Astrocyte of the cerebellum (primary cell): ENCODE measurements at regions not wholly inside any gene's neighbourhood (a gene's known extent, or its start where the extent isn't known, plus 50 kb on each side); places are given as distances from the start of the nearest gene placed in this dataset.

Experiments used
- DNase-seq: peaks from one replicate; pipeline ENCODE4 v3.0.0-alpha.2; 2011; ENCODE audit warnings: low read depth
- H3K4me3 ChIP-seq: 2 replicates; pipeline ENCODE4 v1.5.1; 2011; ENCODE audit warnings: mild to moderate bottlenecking, low read depth, low read length, moderate library complexity
- in situ Hi-C: cut with HindIII; loops from 2 replicates; pipeline ENCODE4 v1.10.0; 2017; ENCODE audit warnings: low sequenced_read_pairs
- TF ChIP-seq, protein P1 (sequence below): IDR thresholded peaks from 2 replicates; pipeline ENCODE4 v1.5.1; 2012; ENCODE audit warnings: low read length, low read depth, moderate library complexity, mild to moderate bottlenecking; ENCODE audit errors: missing control alignments

DNA sequence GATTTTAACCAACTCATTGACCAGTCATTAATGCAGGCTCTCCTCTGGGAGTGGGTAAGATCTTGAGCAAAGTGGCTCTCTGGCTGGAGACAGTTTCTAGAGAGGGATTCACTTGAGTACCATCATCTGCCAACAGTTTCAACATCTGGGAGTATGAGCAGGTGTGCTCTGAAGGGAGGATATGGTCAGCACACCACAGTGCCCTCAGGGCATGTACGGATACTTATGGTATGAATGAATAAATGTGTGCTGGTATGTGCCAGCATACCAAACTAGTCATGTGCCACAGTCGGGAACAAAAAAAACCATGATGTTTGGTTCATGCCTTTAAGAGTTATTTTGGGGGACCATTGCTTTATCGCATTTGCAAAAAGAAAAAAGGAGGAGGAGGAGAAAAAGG is 1197.5 kb upstream of the TENM4 start:
- TF ChIP-seq, protein P1, sequence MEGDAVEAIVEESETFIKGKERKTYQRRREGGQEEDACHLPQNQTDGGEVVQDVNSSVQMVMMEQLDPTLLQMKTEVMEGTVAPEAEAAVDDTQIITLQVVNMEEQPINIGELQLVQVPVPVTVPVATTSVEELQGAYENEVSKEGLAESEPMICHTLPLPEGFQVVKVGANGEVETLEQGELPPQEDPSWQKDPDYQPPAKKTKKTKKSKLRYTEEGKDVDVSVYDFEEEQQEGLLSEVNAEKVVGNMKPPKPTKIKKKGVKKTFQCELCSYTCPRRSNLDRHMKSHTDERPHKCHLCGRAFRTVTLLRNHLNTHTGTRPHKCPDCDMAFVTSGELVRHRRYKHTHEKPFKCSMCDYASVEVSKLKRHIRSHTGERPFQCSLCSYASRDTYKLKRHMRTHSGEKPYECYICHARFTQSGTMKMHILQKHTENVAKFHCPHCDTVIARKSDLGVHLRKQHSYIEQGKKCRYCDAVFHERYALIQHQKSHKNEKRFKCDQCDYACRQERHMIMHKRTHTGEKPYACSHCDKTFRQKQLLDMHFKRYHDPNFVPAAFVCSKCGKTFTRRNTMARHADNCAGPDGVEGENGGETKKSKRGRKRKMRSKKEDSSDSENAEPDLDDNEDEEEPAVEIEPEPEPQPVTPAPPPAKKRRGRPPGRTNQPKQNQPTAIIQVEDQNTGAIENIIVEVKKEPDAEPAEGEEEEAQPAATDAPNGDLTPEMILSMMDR = no peak
- DNase-seq = no peak
- no peak overlapping the region for H3K4me3 ChIP-seq
- in situ Hi-C loops = no loop called here

DNA sequence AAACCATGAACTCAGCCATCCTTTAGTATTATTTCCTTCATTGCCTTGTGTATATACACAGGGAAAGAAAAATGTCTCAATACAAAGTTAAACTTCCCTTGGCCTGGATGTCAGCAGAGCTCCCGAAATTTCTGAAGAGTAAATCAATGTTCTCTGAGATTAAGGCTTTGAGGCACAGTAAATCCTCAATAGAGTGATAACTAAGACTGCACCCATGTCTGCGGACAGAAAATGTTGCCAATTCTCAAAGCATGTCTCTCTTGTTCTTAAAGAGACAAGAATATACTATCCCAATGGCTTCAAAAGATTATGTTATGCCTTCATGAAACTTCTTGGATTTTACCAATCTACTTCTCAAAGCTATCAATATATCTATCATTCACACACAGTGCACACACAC is 1196.7 kb upstream of the TENM4 start:
- TF ChIP-seq, protein P1 = no peak
- DNase-seq = no peak
- in situ Hi-C loops = no loop called here
- no peak overlapping the region for H3K4me3 ChIP-seq

DNA sequence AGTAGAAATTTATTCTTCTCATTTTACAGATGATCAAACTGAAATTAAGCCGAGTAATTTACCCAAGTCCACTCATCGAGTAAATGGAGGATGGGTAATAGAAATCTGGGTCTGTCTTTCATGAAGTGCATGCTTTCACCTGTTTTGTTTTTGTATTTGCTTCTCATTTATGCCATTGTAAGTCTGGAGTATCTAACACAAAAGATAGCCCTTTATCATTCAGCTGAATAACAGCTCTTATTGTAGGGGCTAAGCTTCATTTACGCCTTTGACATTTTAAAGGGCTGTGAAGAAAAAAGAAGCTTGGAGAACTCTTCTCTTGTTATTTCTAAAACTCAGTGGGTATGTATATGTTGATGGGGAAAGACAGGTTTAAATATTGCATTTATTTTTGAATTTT is 1196.2 kb upstream of the TENM4 start:
- in situ Hi-C loops = no loop called here
- no peak for DNase-seq
- H3K4me3 ChIP-seq = no peak overlapping the region
- TF ChIP-seq, protein P1 = no peak

DNA sequence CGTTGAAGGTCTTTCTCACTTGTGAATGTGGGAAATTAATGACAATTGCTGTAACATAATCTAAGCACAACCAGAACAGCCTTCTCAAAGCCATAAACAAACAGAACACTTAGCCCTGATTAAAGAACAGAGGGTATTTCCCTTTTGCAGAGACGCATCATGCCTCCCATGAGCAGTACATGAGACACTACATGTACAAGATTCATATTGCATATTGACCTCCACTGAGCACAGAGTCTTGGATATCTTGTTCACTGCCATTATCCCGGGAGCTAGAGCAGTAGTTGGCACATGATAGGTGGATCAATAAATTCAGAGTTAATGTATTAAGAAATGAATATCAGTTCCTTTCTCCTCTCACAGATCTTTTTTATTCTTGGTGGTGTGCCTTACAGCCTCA is 1194.3 kb upstream of the TENM4 start:
- DNase-seq = no peak

DNA sequence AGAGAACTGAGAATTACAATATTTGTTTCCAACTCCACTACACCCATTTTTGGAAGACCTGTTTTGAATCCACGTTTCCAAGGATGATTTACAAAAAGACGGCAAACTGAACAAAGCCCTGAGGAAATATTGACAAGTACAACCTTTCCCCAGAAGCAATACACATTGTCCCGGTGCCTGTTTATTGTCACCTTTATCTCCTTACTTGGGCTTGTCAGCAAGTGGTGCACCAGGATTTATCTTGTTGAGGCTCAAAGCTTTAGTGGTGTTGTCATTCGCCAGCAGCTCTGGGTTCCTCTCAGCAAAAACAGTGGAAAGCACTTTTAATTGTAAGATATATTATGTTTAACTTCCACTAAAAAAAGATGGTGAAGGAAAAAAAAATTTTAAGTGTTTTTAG is 1191.9 kb upstream of the TENM4 start:
- in situ Hi-C loops = no loop called here
- no peak for DNase-seq
- TF ChIP-seq, protein P1 = no peak
- no peak overlapping the region for H3K4me3 ChIP-seq

More for the DNA sequence above, 1194.3 kb upstream of the TENM4 start:
- H3K4me3 ChIP-seq = no peak overlapping the region
- in situ Hi-C loops = no loop called here
- TF ChIP-seq, protein P1 = no peak

DNA sequence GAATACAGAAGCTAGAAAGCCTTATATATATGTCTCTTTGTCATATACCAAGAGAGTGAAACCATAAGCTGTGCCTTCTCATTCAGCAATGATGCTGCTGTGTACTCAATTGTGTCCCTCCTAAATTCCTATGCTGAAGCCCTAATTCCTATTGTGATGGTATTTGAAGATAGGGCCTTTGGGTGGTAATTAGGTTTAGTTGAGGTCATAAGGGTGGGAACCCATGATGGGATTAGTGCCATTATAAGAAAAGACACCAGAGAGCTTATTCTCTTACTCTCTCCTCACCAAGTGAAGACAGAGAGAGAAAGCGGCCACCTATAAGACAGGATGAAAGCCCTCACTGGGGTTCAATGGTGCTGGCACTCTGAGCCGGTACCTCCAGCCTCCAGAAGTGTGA is 1191.3 kb upstream of the TENM4 start:
- TF ChIP-seq, protein P1 = no peak
- H3K4me3 ChIP-seq = no peak overlapping the region
- no peak for DNase-seq
- in situ Hi-C loops = no loop called here

DNA sequence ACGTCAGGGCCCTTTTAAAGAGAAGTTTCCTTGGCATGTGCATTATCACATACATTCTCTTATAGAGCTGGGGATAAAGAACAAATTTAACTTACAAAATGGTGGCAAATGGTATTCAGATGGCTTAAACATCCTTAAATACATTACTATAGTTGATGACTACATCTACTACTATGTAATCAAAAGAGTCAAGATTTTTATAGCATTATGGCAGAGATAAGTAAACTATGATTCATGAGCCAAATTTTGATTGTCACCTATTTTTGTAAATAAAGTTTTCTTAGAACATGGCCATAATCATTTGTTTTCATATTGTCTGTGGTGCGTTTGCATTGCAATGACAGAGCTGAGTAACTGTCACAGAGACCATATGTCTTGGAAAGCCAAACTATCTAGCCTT is 1188.6 kb upstream of the TENM4 start:
- no peak for DNase-seq
- in situ Hi-C loops = no loop called here
- H3K4me3 ChIP-seq = no peak overlapping the region
- TF ChIP-seq, protein P1 = no peak
